ENCODE measurements at regions not wholly inside any gene's neighbourhood (a gene's known extent, or its start where the extent isn't known, plus 50 kb on each side); places are given as distances from the start of the nearest gene placed in this dataset.
"Not testable (repeated sequence)": the region's sequence is repeated elsewhere in the genome, so short reads cannot be mapped to it uniquely, and the experiment has no call there.

DNA sequence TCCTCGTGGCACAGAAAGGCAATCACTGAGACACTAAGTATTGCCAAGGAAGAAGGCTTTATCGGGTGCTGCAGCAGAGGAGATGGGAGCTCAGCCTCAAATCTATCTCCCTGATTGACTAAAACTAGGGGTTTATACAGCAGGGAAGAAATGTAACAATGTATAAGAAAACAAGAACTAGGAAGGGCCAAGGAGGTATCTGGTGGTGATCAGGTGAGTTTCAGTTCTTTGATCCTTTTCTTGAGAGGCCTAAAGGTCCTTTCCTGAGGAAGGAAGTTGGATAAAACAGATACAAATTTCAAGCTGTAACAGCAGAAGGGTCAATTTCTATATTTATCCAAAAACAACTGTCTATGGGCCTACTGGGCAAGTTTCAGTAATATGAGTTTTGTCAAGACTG, 212.4 kb downstream of the COPRS start:
- Mint-ChIP-seq H3K4me1 (no peaks in the 10 kb centered on the region), H3K36me3 (peaks cover 0 to 8% (median 0%) of the 10 kb centered on the region in 5 donors), H3K27ac (no peak overlapping the region), H3K27me3 (peaks cover under 1 to 29% (median 15%) of the 10 kb centered on the region in 5 donors), H3K9me3 (peaks cover 5 to 40% (median 7%) of the 10 kb centered on the region in 11 donors), H3K4me3 (no peak overlapping the region)
- Histone ChIP-seq H3K4me3 (ENCODE audit: low read length) (no peak overlapping the region), H3K27me3 (ENCODE audit: control insufficient read depth in 2 of 2, insufficient read depth in 2 of 2, low read length in 2 of 2) (no peaks in the 10 kb centered on the region), H3K27ac (ENCODE audit: low read depth, low read length) (no peak overlapping the region), H3K9me3 (ENCODE audit: control insufficient read depth in 2 of 3, low read length in 3 of 3) (peaks cover 0 to 14% (median 0%) of the 10 kb centered on the region in 3 experiments), H3K36me3 (ENCODE audit: control insufficient read depth in 2 of 3, insufficient read depth in 3 of 3, low read length in 3 of 3) (no peaks in the 10 kb centered on the region), H3K4me1 (ENCODE audit: control insufficient read depth in 2 of 2, insufficient read depth in 2 of 2, low read length in 2 of 2) (no peaks in the 10 kb centered on the region)
- ATAC-seq (no peak), DNase-seq (no peak)
- CTCF ChIA-PET = no interaction called here
- POLR2A ChIA-PET = no interaction called here
- intact Hi-C loops (cut with micrococcal nuclease) = no loop called here

DNA sequence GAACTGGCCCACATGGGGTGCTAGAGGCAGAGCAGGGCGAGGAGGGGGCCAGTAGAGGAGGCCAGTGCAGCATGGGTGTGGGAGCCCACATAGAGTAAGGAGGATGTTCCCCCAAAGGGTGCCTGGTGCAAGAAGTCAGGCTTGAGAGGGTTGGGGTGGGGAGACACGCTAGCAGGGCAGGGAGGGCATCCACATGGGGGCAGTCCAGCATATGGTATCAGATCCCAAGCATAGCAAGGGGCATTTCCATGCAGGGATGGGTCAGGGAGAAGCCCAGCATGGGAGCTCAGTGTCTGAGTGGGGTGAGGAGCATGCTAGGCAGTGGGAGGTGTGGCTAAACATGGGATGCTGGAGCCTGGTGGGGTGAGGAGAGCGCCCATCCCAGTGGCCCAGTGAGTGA, 213.7 kb downstream of the COPRS start:
- Histone ChIP-seq H3K4me1 (ENCODE audit: control insufficient read depth in 2 of 2, insufficient read depth in 2 of 2, low read length in 2 of 2) (no peaks in the 10 kb centered on the region), H3K36me3 (ENCODE audit: control insufficient read depth in 2 of 3, insufficient read depth in 3 of 3, low read length in 3 of 3) (no peaks in the 10 kb centered on the region), H3K4me3 (ENCODE audit: low read length) (no peak overlapping the region), H3K9me3 (ENCODE audit: control insufficient read depth in 2 of 3, low read length in 3 of 3) (peaks cover 0 to 14% (median 0%) of the 10 kb centered on the region in 3 experiments), H3K27me3 (ENCODE audit: control insufficient read depth in 2 of 2, insufficient read depth in 2 of 2, low read length in 2 of 2) (no peaks in the 10 kb centered on the region), H3K27ac (ENCODE audit: low read depth, low read length) (no peak overlapping the region)
- ATAC-seq (no peak), DNase-seq (no peak)
- CTCF ChIA-PET = no interaction called here
- POLR2A ChIA-PET = no interaction called here
- no peaks in the 10 kb centered on the region for H3K4me1 Mint-ChIP-seq
- no peak overlapping the region for H3K4me3 Mint-ChIP-seq
- peaks cover 0 to 8% (median 0%) of the 10 kb centered on the region in 5 donors for H3K36me3 Mint-ChIP-seq
- intact Hi-C loops (cut with micrococcal nuclease) = no loop called here
- peaks cover 0 to 34% (median 19%) of the 10 kb centered on the region in 5 donors for H3K27me3 Mint-ChIP-seq
- peaks cover 5 to 45% (median 10%) of the 10 kb centered on the region in 11 donors for H3K9me3 Mint-ChIP-seq
- no peak overlapping the region for H3K27ac Mint-ChIP-seq

DNA sequence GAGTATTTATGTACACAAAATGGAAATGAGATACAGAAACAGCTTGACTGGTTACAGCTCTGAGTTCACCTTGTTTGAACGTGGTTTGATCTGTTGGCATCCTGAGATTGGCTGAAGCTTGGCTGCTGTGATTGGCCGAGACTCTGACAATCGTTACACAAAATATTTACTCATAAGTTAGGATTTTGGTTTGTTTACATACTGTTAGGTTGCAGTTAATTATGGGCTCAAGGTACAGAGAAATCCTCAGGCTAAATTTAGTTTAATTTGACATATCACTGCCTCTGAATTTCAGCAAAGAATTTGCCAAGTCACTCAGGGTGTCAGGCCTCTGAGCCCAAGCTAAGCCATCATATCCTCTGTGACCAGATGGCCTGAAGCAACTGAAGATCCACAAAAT, 227.3 kb downstream of the COPRS start:
- POLR2A ChIA-PET = no interaction called here
- CTCF ChIA-PET = no interaction called here
- Histone ChIP-seq H3K4me3 (ENCODE audit: low read length) (no peak overlapping the region), H3K4me1 (ENCODE audit: control insufficient read depth in 2 of 2, insufficient read depth in 2 of 2, low read length in 2 of 2) (no peaks in the 10 kb centered on the region), H3K27ac (ENCODE audit: low read depth, low read length) (no peak overlapping the region), H3K27me3 (ENCODE audit: control insufficient read depth in 2 of 2, insufficient read depth in 2 of 2, low read length in 2 of 2) (no peaks in the 10 kb centered on the region), H3K9me3 (ENCODE audit: control insufficient read depth in 2 of 3, low read length in 3 of 3) (no peaks in the 10 kb centered on the region), H3K36me3 (ENCODE audit: control insufficient read depth in 2 of 3, insufficient read depth in 3 of 3, low read length in 3 of 3) (no peaks in the 10 kb centered on the region)
- Mint-ChIP-seq H3K4me3 (no peak overlapping the region), H3K4me1 (no peaks in the 10 kb centered on the region), H3K27ac (no peak overlapping the region), H3K36me3 (no peaks in the 10 kb centered on the region), H3K9me3 (peaks cover 0 to 22% (median 3%) of the 10 kb centered on the region in 11 donors), H3K27me3 (peaks cover 18 to 41% (median 36%) of the 10 kb centered on the region in 5 donors)
- intact Hi-C loops (cut with micrococcal nuclease) = no loop called here
- no peak for ATAC-seq
- no peak for DNase-seq

DNA sequence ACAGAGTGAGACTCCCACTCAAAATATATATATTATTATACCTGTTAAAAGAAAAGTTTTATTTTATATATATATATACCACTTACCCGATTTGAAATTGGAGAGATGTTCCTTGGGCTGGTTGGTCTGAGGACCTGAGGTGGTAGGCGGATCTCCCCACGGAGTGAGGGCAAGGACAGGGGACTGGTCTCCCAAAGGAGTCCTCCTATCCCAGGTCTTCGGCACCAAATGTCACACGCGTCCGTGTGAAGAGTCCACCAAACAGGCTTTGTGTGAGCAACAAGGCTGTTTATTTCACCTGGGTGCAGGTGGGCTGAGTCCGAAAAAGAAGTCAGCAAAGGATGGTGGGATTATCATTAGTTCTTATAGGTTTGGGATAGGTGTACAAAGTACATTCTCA, 228.2 kb downstream of the COPRS start:
- H3K4me3 ChIP-seq (ENCODE audit: low read length); H3K4me3 Mint-ChIP-seq; intact Hi-C loops (cut with micrococcal nuclease); H3K4me1 ChIP-seq (ENCODE audit: control insufficient read depth in 2 of 2, insufficient read depth in 2 of 2, low read length in 2 of 2); H3K36me3 ChIP-seq (ENCODE audit: control insufficient read depth in 2 of 3, insufficient read depth in 3 of 3, low read length in 3 of 3); H3K4me1 Mint-ChIP-seq; H3K36me3 Mint-ChIP-seq; H3K27ac Mint-ChIP-seq; DNase-seq; ATAC-seq; H3K27ac ChIP-seq (ENCODE audit: low read depth, low read length); POLR2A ChIA-PET; H3K27me3 ChIP-seq (ENCODE audit: control insufficient read depth in 2 of 2, insufficient read depth in 2 of 2, low read length in 2 of 2); CTCF ChIA-PET; H3K9me3 ChIP-seq (ENCODE audit: control insufficient read depth in 2 of 3, low read length in 3 of 3): not testable (repeated sequence)
- peaks cover 0 to 21% (median 5%) of the 10 kb centered on the region in 11 donors for H3K9me3 Mint-ChIP-seq
- peaks cover 22 to 50% (median 43%) of the 10 kb centered on the region in 5 donors for H3K27me3 Mint-ChIP-seq

DNA sequence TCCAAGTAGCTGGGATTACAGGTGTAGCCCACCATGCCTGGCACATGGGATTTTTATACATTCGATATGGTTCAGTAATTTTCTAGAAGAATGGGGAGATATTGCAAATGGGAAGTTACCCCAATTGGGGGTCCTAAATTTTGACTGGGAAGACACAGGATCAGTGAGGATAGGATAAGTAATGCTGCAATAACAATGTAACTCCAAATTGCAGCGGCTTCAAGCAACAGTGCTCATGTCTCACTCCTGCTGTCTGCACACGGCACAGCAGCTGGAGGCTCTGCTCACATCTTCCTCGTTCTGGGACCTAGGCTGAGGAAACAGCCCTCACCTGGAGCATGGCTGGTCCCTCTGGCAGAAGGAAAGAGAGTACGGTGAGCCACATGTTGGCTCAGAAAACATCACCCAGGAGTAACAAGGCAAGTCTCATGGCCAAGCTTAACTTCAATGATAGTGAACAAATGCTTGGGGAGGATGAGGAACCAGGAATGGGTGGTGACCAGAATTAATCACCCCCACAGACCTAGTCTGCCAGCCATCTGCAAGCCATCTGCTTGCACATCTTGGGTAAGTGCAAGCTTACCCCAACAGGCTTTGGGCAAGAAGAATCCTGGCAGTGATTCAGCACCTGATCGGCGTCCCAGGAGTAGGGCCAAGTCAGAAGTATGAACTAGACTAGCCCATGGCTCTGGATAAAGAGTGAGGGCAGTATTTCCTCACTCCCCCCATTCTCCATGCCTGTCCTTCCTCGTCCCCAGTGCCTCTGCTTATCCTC, 229.2 kb downstream of the COPRS start:
- Histone ChIP-seq H3K9me3 (ENCODE audit: control insufficient read depth in 2 of 3, low read length in 3 of 3) (no peaks in the 10 kb centered on the region), H3K4me1 (ENCODE audit: control insufficient read depth in 2 of 2, insufficient read depth in 2 of 2, low read length in 2 of 2) (no peaks in the 10 kb centered on the region), H3K36me3 (ENCODE audit: control insufficient read depth in 2 of 3, insufficient read depth in 3 of 3, low read length in 3 of 3) (no peaks in the 10 kb centered on the region), H3K4me3 (ENCODE audit: low read length) (no peak overlapping the region), H3K27me3 (ENCODE audit: control insufficient read depth in 2 of 2, insufficient read depth in 2 of 2, low read length in 2 of 2) (peaks cover 0 to 1% of the 10 kb centered on the region in 2 donors), H3K27ac (ENCODE audit: low read depth, low read length) (no peak overlapping the region)
- no peak overlapping the region for H3K27ac Mint-ChIP-seq
- no peaks in the 10 kb centered on the region for H3K4me1 Mint-ChIP-seq
- H3K4me3 Mint-ChIP-seq = no peak overlapping the region
- ChIA-PET POLR2A (no interaction called here), CTCF (no interaction called here)
- H3K27me3 Mint-ChIP-seq = peaks cover 19 to 50% (median 36%) of the 10 kb centered on the region in 5 donors
- peaks cover 0 to 3% (median 0%) of the 10 kb centered on the region in 5 donors for H3K36me3 Mint-ChIP-seq
- intact Hi-C loops (cut with micrococcal nuclease) = no loop called here
- DNase-seq (no peak), ATAC-seq (no peak)
- peaks cover 0 to 25% (median 8%) of the 10 kb centered on the region in 11 donors for H3K9me3 Mint-ChIP-seq

DNA sequence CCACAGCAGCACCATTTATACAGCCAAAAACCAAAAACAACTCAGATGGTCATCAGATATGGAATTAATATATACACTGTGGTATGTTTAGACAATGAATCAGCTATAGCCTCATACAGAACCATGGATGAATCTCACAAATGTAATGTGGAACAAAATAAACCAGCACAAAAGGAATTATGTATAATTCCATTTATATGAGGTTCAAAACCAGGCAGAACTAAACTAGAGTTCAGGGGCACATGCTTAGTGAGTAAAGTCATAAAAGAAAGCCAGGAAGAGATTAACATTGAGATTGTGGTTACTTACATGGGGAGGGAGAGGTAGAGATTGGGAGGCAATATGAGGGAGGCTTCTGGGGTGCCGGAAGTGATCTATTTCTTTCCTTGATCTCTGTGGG, 231.1 kb downstream of the COPRS start:
- no peak for DNase-seq
- Mint-ChIP-seq H3K4me3 (no peak overlapping the region), H3K27ac (no peak overlapping the region), H3K4me1 (no peaks in the 10 kb centered on the region), H3K9me3 (peaks cover 5 to 39% (median 21%) of the 10 kb centered on the region in 11 donors), H3K27me3 (peaks cover 16 to 53% (median 42%) of the 10 kb centered on the region in 5 donors), H3K36me3 (peaks cover 0 to 9% (median 0%) of the 10 kb centered on the region in 5 donors)
- Histone ChIP-seq H3K4me1 (ENCODE audit: control insufficient read depth in 2 of 2, insufficient read depth in 2 of 2, low read length in 2 of 2) (no peaks in the 10 kb centered on the region), H3K27ac (ENCODE audit: low read depth, low read length) (no peak overlapping the region), H3K27me3 (ENCODE audit: control insufficient read depth in 2 of 2, insufficient read depth in 2 of 2, low read length in 2 of 2) (peaks cover 0 to 2% of the 10 kb centered on the region in 2 donors), H3K36me3 (ENCODE audit: control insufficient read depth in 2 of 3, insufficient read depth in 3 of 3, low read length in 3 of 3) (no peaks in the 10 kb centered on the region), H3K4me3 (ENCODE audit: low read length) (no peak overlapping the region), H3K9me3 (ENCODE audit: control insufficient read depth in 2 of 3, low read length in 3 of 3) (peaks cover 0 to 3% (median 0%) of the 10 kb centered on the region in 3 experiments)
- POLR2A ChIA-PET = no interaction called here
- CTCF ChIA-PET = no interaction called here
- intact Hi-C loops (cut with micrococcal nuclease) = no loop called here
- no peak for ATAC-seq

DNA sequence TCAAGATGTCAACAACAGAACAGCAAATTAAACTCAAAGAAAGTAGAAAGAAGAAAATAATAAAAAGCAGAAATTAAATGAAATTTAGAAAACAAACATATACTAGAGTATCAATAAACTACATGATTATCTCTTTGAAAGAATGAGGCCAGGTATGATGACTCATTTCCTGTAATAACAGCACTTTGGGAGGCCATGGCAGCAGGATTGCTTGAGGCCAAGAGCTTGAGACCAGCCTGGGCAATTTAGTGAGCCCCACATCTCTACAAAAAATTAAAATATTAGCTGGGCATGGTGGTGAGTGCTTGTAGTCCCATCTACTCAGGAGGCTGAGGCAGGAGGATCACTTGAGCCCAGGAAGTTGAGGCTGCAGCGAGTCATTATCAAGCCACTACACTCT, 232.5 kb downstream of the RAB11FIP4 start:
- intact Hi-C loops (cut with micrococcal nuclease) = no loop called here
- H3K4me3 Mint-ChIP-seq = no peak overlapping the region
- Histone ChIP-seq H3K36me3 (ENCODE audit: control insufficient read depth in 2 of 3, insufficient read depth in 3 of 3, low read length in 3 of 3) (no peaks in the 10 kb centered on the region), H3K4me1 (ENCODE audit: control insufficient read depth in 2 of 2, insufficient read depth in 2 of 2, low read length in 2 of 2) (no peaks in the 10 kb centered on the region), H3K4me3 (ENCODE audit: low read length) (no peak overlapping the region), H3K9me3 (ENCODE audit: control insufficient read depth in 2 of 3, low read length in 3 of 3) (peaks cover 0 to 3% (median 0%) of the 10 kb centered on the region in 3 experiments), H3K27ac (ENCODE audit: low read depth, low read length) (no peak overlapping the region), H3K27me3 (ENCODE audit: control insufficient read depth in 2 of 2, insufficient read depth in 2 of 2, low read length in 2 of 2) (peaks cover 0 to 2% of the 10 kb centered on the region in 2 donors)
- DNase-seq = no peak
- no peak for ATAC-seq
- H3K27me3 Mint-ChIP-seq = peaks cover 17 to 39% (median 32%) of the 10 kb centered on the region in 5 donors
- peaks cover 1 to 52% (median 25%) of the 10 kb centered on the region in 11 donors for H3K9me3 Mint-ChIP-seq
- ChIA-PET POLR2A (no interaction called here), CTCF (no interaction called here)
- peaks cover 0 to 13% (median 0%) of the 10 kb centered on the region in 5 donors for H3K36me3 Mint-ChIP-seq
- no peaks in the 10 kb centered on the region for H3K4me1 Mint-ChIP-seq
- H3K27ac Mint-ChIP-seq = no peak overlapping the region

Data from naive thymus-derived CD4-positive, alpha-beta T cell (primary cell).